CD4-positive, alpha-beta T cell treated with Interleukin-6 for 4 hours (primary cell): ENCODE measurements at regions not wholly inside any gene's neighbourhood (a gene's known extent, or its start where the extent isn't known, plus 50 kb on each side); places are given as distances from the start of the nearest gene placed in this dataset.

ENCODE experiments used
- DNase-seq: peaks from one replicate; pipeline ENCODE4 v3.0.0-alpha.2; 2020; ENCODE audit warnings: mixed read lengths

- DNase-seq, result no peak
These were observed 559.8 kb downstream of the LMO4 start for GRCh38 chr1:87888446-87888845.

GRCh38 chr1:87894062-87894461 is 565.4 kb downstream of the LMO4 start:
- DNase-seq, result no peak

GRCh38 chr1:87897481-87897880 is 568.8 kb downstream of the LMO4 start:
- DNase-seq, result no peak

GRCh38 chr1:87898431-87898830 is 569.8 kb downstream of the LMO4 start:
- no peak for DNase-seq

- no peak for DNase-seq
These were observed 570.3 kb downstream of the LMO4 start for GRCh38 chr1:87899017-87899416.

DNA sequence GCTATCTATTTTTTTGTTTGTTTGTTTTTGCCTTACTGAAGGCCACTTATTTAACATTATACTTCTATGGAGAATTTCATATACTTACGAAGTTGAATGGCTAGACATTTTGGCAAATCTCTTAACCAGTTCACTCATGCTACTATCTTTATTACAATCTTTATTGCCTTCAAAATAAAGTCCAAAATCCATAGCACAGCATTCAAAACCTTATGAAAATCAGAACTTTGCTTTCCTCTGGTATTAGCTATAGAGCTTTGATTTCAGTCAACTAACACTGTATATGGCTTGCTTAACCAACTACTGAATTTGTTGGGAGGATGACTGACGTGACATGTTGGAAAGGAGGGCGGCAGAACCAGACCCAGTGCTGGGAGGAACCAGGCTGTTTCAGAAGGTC is 571.1 kb downstream of the LMO4 start:
- no peak for DNase-seq

DNA sequence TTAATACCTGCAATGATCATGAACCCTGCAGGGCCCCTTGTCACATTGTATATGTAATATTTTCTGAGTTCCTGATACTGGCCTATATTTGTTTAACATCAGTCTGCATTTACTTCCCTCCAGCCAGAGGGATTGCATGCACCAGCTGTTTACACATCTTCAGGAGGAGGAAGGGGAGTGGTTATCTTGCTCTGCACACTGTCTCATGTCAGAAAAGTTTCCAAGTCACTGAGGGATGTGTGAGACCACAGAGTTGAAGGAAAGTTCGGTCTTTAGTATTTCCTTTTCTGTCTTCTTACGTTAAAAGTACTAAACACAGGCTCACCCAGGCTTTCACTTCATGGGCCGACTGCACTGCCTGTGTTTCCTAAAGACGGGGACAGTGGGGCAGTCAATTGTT is 574.1 kb downstream of the LMO4 start:
- DNase-seq, result no peak

- no peak for DNase-seq
These were observed 574.6 kb downstream of the LMO4 start for GRCh38 chr1:87903242-87903641.

GRCh38 chr1:87904651-87905050 is 576.0 kb downstream of the LMO4 start:
- no peak for DNase-seq

DNA sequence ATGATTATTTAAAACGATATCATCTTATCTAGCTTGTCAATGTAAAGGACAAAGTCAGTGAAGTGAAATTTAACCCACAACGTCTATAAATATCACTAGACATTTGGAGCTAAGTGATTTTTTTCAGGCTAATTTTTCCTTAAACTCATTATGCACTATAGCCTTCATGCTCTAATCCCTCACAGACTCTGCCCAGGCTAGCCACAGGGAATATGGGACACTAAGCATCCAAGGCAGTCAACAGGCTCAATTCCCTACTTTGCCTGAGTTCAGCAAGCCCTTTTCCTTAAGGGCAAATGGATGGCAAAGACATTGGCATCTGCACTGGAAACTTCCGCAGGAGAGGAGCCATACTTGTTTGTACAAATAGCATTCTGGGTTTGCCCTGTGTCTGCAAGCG is 577.0 kb downstream of the LMO4 start:
- DNase-seq, result no peak

- no peak for DNase-seq
These were observed 577.4 kb downstream of the LMO4 start for GRCh38 chr1:87906078-87906477.

GRCh38 chr1:87913361-87913760 is 584.7 kb downstream of the LMO4 start:
- DNase-seq, result no peak

GRCh38 chr1:87914396-87914795 is 585.7 kb downstream of the LMO4 start:
- no peak for DNase-seq

DNA sequence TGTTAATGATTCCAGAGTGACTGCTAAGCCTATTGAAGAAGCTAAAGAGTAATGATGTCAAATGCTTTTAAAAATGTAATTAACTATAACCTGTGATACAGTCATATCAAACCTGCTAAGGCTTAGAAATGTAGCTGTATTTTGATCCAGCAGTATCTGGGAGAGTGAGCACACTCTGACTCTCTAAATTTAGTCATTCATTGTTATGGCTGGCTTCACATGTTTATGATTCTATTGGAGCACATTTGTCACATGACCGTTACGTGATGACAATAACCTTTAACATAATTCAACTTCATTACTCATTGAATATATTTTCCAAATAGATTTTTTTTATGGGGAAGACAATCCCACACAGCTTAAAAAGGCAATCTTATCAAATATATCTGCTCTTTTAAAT is 587.1 kb downstream of the LMO4 start:
- no peak for DNase-seq

- no peak for DNase-seq
These were observed 588.3 kb downstream of the LMO4 start for GRCh38 chr1:87916965-87917364.

DNA sequence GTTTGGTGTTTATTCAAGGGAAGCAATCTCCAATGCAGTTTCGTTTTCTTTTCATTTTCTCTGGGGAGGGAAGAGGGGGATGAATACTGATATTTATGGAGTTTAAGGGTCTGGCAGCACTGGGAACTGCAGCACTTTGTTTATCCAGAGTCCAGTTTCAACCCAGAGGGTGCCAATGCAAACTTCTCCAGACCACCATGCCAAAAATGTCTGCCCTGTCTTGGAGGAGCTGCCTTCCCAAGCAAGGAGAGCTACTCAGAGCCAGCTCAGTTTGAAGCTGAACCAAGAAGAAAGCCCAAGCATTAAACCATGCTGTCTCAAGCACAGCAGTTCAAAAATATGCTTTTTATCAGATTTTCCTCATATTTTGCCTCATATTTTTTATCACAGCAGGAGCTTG is 589.7 kb downstream of the LMO4 start:
- no peak for DNase-seq

- no peak for DNase-seq
These were observed 594.2 kb downstream of the LMO4 start for GRCh38 chr1:87922885-87923284.

DNA sequence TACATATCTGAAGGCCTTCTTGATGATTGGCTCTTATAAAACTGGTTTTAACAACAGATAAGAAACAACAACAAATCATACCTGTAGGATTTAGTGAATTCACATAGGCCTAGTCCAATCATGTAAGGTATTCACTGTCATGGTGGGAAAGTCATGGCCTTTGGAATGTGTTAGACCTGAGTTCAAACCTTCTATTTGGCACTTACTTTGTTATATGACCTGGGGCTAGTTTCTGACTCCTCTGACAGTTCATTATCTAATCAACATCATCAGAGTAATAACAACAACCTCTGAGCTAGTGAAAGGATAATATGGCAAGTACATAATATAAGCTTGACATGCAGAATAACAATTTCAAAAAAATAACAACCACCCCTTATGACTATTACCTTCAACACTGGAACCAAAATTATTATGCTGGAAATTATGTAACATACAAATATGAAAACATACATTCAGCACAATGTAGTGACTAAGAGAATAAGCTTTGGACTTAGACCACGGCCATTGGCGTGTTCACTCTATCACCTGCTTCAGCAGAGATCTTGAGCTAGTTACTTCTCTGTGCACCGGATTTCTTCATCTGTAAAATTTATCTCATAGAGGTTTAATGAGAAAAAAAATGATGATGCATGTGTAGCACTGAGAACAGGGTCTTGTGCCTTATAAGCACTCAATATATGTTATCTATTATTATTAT is 597.6 kb downstream of the LMO4 start:
- DNase-seq, result no peak

DNA sequence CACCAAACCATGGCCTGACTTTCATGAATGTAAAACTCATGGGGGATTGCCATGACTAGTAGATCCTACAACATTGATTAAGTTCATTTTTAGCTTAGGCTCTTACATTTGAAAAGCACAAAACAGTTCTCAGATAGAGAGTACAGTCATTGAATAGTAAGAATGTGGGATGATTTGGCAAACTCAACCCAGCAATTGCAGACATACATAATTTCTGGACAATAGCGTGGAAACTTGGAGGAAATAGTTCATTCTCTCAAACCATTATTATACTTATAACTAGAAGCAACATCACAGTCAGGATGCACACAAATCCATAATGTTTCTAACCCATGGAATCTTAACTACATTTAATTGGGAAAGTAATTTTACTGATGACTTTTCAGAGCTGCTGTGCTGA is 598.2 kb downstream of the LMO4 start:
- DNase-seq, result no peak

- no peak for DNase-seq
These were observed 599.0 kb downstream of the LMO4 start for GRCh38 chr1:87927391-87928280.

GRCh38 chr1:87928623-87929022 is 599.9 kb downstream of the LMO4 start:
- no peak for DNase-seq

- DNase-seq, result no peak
These were observed 601.2 kb downstream of the LMO4 start for GRCh38 chr1:87929906-87930305.

DNA sequence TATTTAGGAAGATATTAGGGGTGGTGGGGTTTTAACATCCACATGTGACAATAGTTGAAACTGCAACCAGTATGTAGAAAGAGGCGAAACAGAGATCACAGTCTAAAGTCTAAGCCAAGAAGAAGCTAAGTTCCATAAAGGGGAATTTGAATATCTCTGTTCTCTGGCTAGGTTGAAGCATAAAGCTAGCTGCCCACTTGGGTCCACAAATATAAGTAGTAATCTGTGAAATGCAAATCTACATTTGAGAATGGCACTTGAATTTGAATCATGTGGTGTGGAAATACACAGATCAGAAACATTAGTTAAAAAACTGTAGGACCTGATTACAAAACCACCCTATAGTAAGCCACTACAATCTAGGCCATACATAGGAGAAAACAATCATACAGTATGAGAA is 602.1 kb downstream of the LMO4 start:
- no peak for DNase-seq

GRCh38 chr1:87933171-87933570 is 604.5 kb downstream of the LMO4 start:
- no peak for DNase-seq
